ENCODE measurements at regions not wholly inside any gene's neighbourhood (a gene's known extent, or its start where the extent isn't known, plus 50 kb on each side); places are given as distances from the start of the nearest gene placed in this dataset.
A peak's percentile ranks its signal among the peaks of the same experiment; 100 is the strongest.
"Not testable (repeated sequence)": the region's sequence is repeated elsewhere in the genome, so short reads cannot be mapped to it uniquely, and the experiment has no call there.

- Histone ChIP-seq H3K4me1 (replicated peaks in 1 of 2) (no peaks in the 10 kb centered on the region), H3K4me3 (no peak overlapping the region), H3K27ac (no peak overlapping the region)
- no peak for ATAC-seq (replicated peaks in 6 of 8)
- WGBS, 10 experiments = 60 to 100% (median 80%) methylated on average over 1 to 2 of the region's 2 CpGs; no CpG with 5 or more reads in 2 of the 10 experiments
- in situ Hi-C loops (cut with MboI; ENCODE audit: low pct_unique_long_range_greater_than_20kb in 2 of 9, low sequenced_read_pairs in 9 of 9, unreplicated experiment in 9 of 9) = no loop called here
These were observed 959.2 kb upstream of the SEMA6A start for GRCh38 chr5:117533792-117534191.

- in situ Hi-C loops (cut with MboI; ENCODE audit: low pct_unique_long_range_greater_than_20kb in 2 of 9, low sequenced_read_pairs in 9 of 9, unreplicated experiment in 9 of 9); ATAC-seq (replicated peaks in 6 of 8); H3K27ac ChIP-seq; H3K4me3 ChIP-seq; H3K4me1 ChIP-seq (replicated peaks in 1 of 2): not testable (repeated sequence)
- WGBS, 10 experiments = 62 to 100% (median 95%) methylated on average over 1 to 15 of the region's 30 CpGs; no CpG with 5 or more reads in 3 of the 10 experiments
These were observed 958.5 kb upstream of the SEMA6A start for GRCh38 chr5:117533051-117533670.

GRCh38 chr5:117519957-117520500 is 945.4 kb upstream of the SEMA6A start:
- Histone ChIP-seq H3K27ac (no peak overlapping the region), H3K4me3 (no peak overlapping the region), H3K4me1 (replicated peaks in 1 of 2) (no peaks in the 10 kb centered on the region)
- in situ Hi-C loops (cut with MboI; ENCODE audit: low pct_unique_long_range_greater_than_20kb in 2 of 9, low sequenced_read_pairs in 9 of 9, unreplicated experiment in 9 of 9) = no loop called here
- no peak for ATAC-seq (replicated peaks in 6 of 8)
- WGBS, 10 experiments = 0 to 100% (median 70%) methylated on average over 1 to 3 of the region's 3 CpGs

- in situ Hi-C loops (cut with MboI; ENCODE audit: low pct_unique_long_range_greater_than_20kb in 2 of 9, low sequenced_read_pairs in 9 of 9, unreplicated experiment in 9 of 9) = no loop called here
- ATAC-seq (replicated peaks in 6 of 8) = no peak
- Histone ChIP-seq H3K4me1 (replicated peaks in 1 of 2) (no peaks in the 10 kb centered on the region), H3K4me3 (no peak overlapping the region), H3K27ac (no peak overlapping the region)
- WGBS, 10 experiments = 25 to 92% (median 83%) methylated on average over 1 to 2 of the region's 2 CpGs; no CpG with 5 or more reads in 1 of the 10 experiments
These were observed 929.7 kb upstream of the SEMA6A start for GRCh38 chr5:117504305-117504704.

- H3K4me1 ChIP-seq (replicated peaks in 1 of 2) = no peaks in the 10 kb centered on the region
- in situ Hi-C loops (cut with MboI; ENCODE audit: low pct_unique_long_range_greater_than_20kb in 2 of 9, low sequenced_read_pairs in 9 of 9, unreplicated experiment in 9 of 9) = no loop called here
- no peak overlapping the region for H3K4me3 ChIP-seq
- WGBS, 10 experiments = 0 to 88% (median 33%) methylated on average over 1 to 3 of the region's 3 CpGs; no CpG with 5 or more reads in 4 of the 10 experiments
- no peak for ATAC-seq (replicated peaks in 6 of 8)
- H3K27ac ChIP-seq = no peak overlapping the region
These were observed 923.0 kb upstream of the SEMA6A start for GRCh38 chr5:117497601-117498000.

- Histone ChIP-seq H3K4me3 (no peak overlapping the region), H3K27ac (no peak overlapping the region), H3K4me1 (replicated peaks in 1 of 2) (no peaks in the 10 kb centered on the region)
- in situ Hi-C loops (cut with MboI; ENCODE audit: low pct_unique_long_range_greater_than_20kb in 2 of 9, low sequenced_read_pairs in 9 of 9, unreplicated experiment in 9 of 9) = no loop called here
- ATAC-seq (replicated peaks in 6 of 8) = no peak
- 0 to 85% (median 19%) methylated on average over 1 of the region's 1 CpG for WGBS, 10 experiments
These were observed 922.2 kb upstream of the SEMA6A start for GRCh38 chr5:117496801-117497200.

- WGBS, 10 experiments = 0 to 94% (median 46%) methylated on average over 1 to 2 of the region's 2 CpGs; no CpG with 5 or more reads in 2 of the 10 experiments
These were observed 919.6 kb upstream of the SEMA6A start for GRCh38 chr5:117494188-117494587.

GRCh38 chr5:117488976-117489500 is 914.4 kb upstream of the SEMA6A start:
- Histone ChIP-seq H3K27ac (no peak overlapping the region), H3K4me1 (replicated peaks in 1 of 2) (no peaks in the 10 kb centered on the region), H3K4me3 (no peak overlapping the region)
- in situ Hi-C loops (cut with MboI; ENCODE audit: low pct_unique_long_range_greater_than_20kb in 2 of 9, low sequenced_read_pairs in 9 of 9, unreplicated experiment in 9 of 9) = no loop called here
- WGBS, 10 experiments = 0 to 100% (median 58%) methylated on average over 1 to 2 of the region's 2 CpGs; no CpG with 5 or more reads in 3 of the 10 experiments
- no peak for ATAC-seq (replicated peaks in 6 of 8)

More at GRCh38 chr5:117494188-117494587, 919.6 kb upstream of the SEMA6A start:
- peak in 3 of 8 experiments; percentile 36 to 78 (median 58) for ATAC-seq (replicated peaks in 6 of 8)
- no peak overlapping the region for H3K4me3 ChIP-seq
- H3K27ac ChIP-seq = no peak overlapping the region
- no peaks in the 10 kb centered on the region for H3K4me1 ChIP-seq (replicated peaks in 1 of 2)
- in situ Hi-C loops (cut with MboI; ENCODE audit: low pct_unique_long_range_greater_than_20kb in 2 of 9, low sequenced_read_pairs in 9 of 9, unreplicated experiment in 9 of 9) = no loop called here

GRCh38 chr5:117487556-117487955 is 912.9 kb upstream of the SEMA6A start:
- ATAC-seq (replicated peaks in 6 of 8) = no peak
- H3K4me3 ChIP-seq = no peak overlapping the region
- in situ Hi-C loops (cut with MboI; ENCODE audit: low pct_unique_long_range_greater_than_20kb in 2 of 9, low sequenced_read_pairs in 9 of 9, unreplicated experiment in 9 of 9) = no loop called here
- no peak overlapping the region for H3K27ac ChIP-seq
- 10 to 100% (median 89%) methylated on average over 2 to 4 of the region's 4 CpGs; no CpG with 5 or more reads in 3 of the 10 experiments for WGBS, 10 experiments
- H3K4me1 ChIP-seq (replicated peaks in 1 of 2) = no peaks in the 10 kb centered on the region

GRCh38 chr5:117486879-117487391 is 912.3 kb upstream of the SEMA6A start:
- in situ Hi-C loops (cut with MboI; ENCODE audit: low pct_unique_long_range_greater_than_20kb in 2 of 9, low sequenced_read_pairs in 9 of 9, unreplicated experiment in 9 of 9) = no loop called here
- Histone ChIP-seq H3K4me1 (replicated peaks in 1 of 2) (no peaks in the 10 kb centered on the region), H3K27ac (no peak overlapping the region), H3K4me3 (no peak overlapping the region)
- no peak for ATAC-seq (replicated peaks in 6 of 8)

GRCh38 chr5:117486261-117486660 is 911.6 kb upstream of the SEMA6A start:
- no peak overlapping the region for H3K4me3 ChIP-seq
- no peak overlapping the region for H3K27ac ChIP-seq
- in situ Hi-C loops (cut with MboI; ENCODE audit: low pct_unique_long_range_greater_than_20kb in 2 of 9, low sequenced_read_pairs in 9 of 9, unreplicated experiment in 9 of 9) = no loop called here
- ATAC-seq (replicated peaks in 6 of 8) = no peak
- no peaks in the 10 kb centered on the region for H3K4me1 ChIP-seq (replicated peaks in 1 of 2)

GRCh38 chr5:117475919-117476318 is 901.3 kb upstream of the SEMA6A start:
- Histone ChIP-seq H3K4me3 (no peak overlapping the region), H3K4me1 (replicated peaks in 1 of 2) (no peaks in the 10 kb centered on the region), H3K27ac (no peak overlapping the region)
- 25 to 100% (median 79%) methylated on average over 1 to 2 of the region's 2 CpGs for WGBS, 10 experiments
- in situ Hi-C loops (cut with MboI; ENCODE audit: low pct_unique_long_range_greater_than_20kb in 2 of 9, low sequenced_read_pairs in 9 of 9, unreplicated experiment in 9 of 9) = no loop called here
- no peak for ATAC-seq (replicated peaks in 6 of 8)

- in situ Hi-C loops (cut with MboI; ENCODE audit: low pct_unique_long_range_greater_than_20kb in 2 of 9, low sequenced_read_pairs in 9 of 9, unreplicated experiment in 9 of 9) = no loop called here
- WGBS, 10 experiments = 0 to 60% (median 10%) methylated on average over 1 to 4 of the region's 4 CpGs
- Histone ChIP-seq H3K4me3 (no peak overlapping the region), H3K4me1 (replicated peaks in 1 of 2) (no peaks in the 10 kb centered on the region), H3K27ac (no peak overlapping the region)
- ATAC-seq (replicated peaks in 6 of 8) = peak in 6 of 8 experiments; percentile 16 to 97 (median 48)
These were observed 898.5 kb upstream of the SEMA6A start for GRCh38 chr5:117473165-117473564.

All from motor neuron (in vitro differentiated cells).